Panc1 (cell line): ENCODE measurements at regions not wholly inside any gene's neighbourhood (a gene's known extent, or its start where the extent isn't known, plus 50 kb on each side); places are given as distances from the start of the nearest gene placed in this dataset.

ENCODE experiments used
- SIN3A ChIP-seq: IDR thresholded peaks from 2 replicates; pipeline ENCODE4 v1.6.1; 2012; ENCODE audit warnings: low read depth, mild to moderate bottlenecking, low read length, moderate library complexity, borderline replicate concordance; ENCODE audit not compliant: insufficient read depth
- TF ChIP-seq, protein P1 (sequence below): fragments of 450-650 bp; IDR thresholded peaks from 2 replicates; pipeline ENCODE4 v1.5.1; 2017; ENCODE audit warnings: mild to moderate bottlenecking
- TF ChIP-seq, protein P2 (sequence below), 2 experiments: IDR thresholded peaks; 2 replicates each; pipeline ENCODE4 v1.6.1; 2011 to 2012; ENCODE audit warnings: low read depth in 2 of 2, control low read depth in 1 of 2, low read length in 1 of 2, mild to moderate bottlenecking in 1 of 2, moderate library complexity in 1 of 2; ENCODE audit not compliant: insufficient read depth in 1 of 2

DNA sequence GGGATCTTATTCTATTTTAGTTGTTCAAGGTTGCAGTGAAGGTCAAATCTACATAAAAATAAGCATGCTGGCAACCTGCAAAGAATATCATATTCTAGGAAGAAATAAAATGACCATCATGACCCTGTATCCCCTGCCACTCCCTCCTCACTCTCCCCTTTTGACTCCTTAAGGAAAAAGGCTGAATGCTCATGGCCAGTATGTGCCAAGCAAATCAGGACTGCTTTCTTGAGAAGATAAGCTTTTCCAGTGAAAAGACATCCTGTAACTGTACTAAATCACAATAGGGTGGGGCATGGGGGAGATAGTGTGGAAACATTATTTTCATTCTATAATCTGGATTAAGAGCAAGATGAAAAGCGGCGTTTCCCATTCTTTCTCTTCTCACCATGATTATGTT, 100.6 kb upstream of the LIFR start:
- TF ChIP-seq, protein P1, sequence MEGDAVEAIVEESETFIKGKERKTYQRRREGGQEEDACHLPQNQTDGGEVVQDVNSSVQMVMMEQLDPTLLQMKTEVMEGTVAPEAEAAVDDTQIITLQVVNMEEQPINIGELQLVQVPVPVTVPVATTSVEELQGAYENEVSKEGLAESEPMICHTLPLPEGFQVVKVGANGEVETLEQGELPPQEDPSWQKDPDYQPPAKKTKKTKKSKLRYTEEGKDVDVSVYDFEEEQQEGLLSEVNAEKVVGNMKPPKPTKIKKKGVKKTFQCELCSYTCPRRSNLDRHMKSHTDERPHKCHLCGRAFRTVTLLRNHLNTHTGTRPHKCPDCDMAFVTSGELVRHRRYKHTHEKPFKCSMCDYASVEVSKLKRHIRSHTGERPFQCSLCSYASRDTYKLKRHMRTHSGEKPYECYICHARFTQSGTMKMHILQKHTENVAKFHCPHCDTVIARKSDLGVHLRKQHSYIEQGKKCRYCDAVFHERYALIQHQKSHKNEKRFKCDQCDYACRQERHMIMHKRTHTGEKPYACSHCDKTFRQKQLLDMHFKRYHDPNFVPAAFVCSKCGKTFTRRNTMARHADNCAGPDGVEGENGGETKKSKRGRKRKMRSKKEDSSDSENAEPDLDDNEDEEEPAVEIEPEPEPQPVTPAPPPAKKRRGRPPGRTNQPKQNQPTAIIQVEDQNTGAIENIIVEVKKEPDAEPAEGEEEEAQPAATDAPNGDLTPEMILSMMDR = no peak
- TF ChIP-seq, protein P2, sequence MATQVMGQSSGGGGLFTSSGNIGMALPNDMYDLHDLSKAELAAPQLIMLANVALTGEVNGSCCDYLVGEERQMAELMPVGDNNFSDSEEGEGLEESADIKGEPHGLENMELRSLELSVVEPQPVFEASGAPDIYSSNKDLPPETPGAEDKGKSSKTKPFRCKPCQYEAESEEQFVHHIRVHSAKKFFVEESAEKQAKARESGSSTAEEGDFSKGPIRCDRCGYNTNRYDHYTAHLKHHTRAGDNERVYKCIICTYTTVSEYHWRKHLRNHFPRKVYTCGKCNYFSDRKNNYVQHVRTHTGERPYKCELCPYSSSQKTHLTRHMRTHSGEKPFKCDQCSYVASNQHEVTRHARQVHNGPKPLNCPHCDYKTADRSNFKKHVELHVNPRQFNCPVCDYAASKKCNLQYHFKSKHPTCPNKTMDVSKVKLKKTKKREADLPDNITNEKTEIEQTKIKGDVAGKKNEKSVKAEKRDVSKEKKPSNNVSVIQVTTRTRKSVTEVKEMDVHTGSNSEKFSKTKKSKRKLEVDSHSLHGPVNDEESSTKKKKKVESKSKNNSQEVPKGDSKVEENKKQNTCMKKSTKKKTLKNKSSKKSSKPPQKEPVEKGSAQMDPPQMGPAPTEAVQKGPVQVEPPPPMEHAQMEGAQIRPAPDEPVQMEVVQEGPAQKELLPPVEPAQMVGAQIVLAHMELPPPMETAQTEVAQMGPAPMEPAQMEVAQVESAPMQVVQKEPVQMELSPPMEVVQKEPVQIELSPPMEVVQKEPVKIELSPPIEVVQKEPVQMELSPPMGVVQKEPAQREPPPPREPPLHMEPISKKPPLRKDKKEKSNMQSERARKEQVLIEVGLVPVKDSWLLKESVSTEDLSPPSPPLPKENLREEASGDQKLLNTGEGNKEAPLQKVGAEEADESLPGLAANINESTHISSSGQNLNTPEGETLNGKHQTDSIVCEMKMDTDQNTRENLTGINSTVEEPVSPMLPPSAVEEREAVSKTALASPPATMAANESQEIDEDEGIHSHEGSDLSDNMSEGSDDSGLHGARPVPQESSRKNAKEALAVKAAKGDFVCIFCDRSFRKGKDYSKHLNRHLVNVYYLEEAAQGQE (IDR thresholded peaks at IDR 0.05; ENCODE audit: insufficient read depth in 1 of 2, low read depth in 2 of 2, low read length in 1 of 2) = no peak
- no peak for TF ChIP-seq SIN3A
